ENCODE measurements at regions not wholly inside any gene's neighbourhood (a gene's known extent, or its start where the extent isn't known, plus 50 kb on each side); places are given as distances from the start of the nearest gene placed in this dataset.
A peak's percentile ranks its signal among the peaks of the same experiment; 100 is the strongest.
"Not testable (repeated sequence)": the region's sequence is repeated elsewhere in the genome, so short reads cannot be mapped to it uniquely, and the experiment has no call there.

GRCh38 chr20:40942006-40942405, 86.6 kb upstream of the TOP1 start:
- DNase-seq = no peak

GRCh38 chr20:40942775-40943174, 85.8 kb upstream of the TOP1 start:
- no peak for DNase-seq

- no peak for DNase-seq
Observed at GRCh38 chr20:40943591-40943990, 85.0 kb upstream of the TOP1 start.

- DNase-seq = no peak
Observed at GRCh38 chr20:40945189-40945588, 83.4 kb upstream of the TOP1 start.

GRCh38 chr20:40945754-40946450, 82.7 kb upstream of the TOP1 start:
- peak; percentile 2 for DNase-seq

- DNase-seq = no peak
Observed at GRCh38 chr20:40946451-40946850, 82.2 kb upstream of the TOP1 start.

- no peak for DNase-seq
Observed at GRCh38 chr20:40948465-40949267, 80.0 kb upstream of the TOP1 start.

- no peak for DNase-seq
Observed at GRCh38 chr20:40949346-40949745, 79.3 kb upstream of the TOP1 start.

- no peak for DNase-seq
Observed at GRCh38 chr20:40952136-40952535, 76.5 kb upstream of the TOP1 start.

GRCh38 chr20:40953416-40953815, 75.2 kb upstream of the TOP1 start:
- no peak for DNase-seq

GRCh38 chr20:40953856-40954255, 74.8 kb upstream of the TOP1 start:
- no peak for DNase-seq

- DNase-seq = no peak
Observed at GRCh38 chr20:40954521-40955165, 74.0 kb upstream of the TOP1 start.

- no peak for DNase-seq
Observed at GRCh38 chr20:40955326-40955725, 73.3 kb upstream of the TOP1 start.

GRCh38 chr20:40955826-40956225, 72.8 kb upstream of the TOP1 start:
- DNase-seq = not testable (repeated sequence)

GRCh38 chr20:40956542-40957264, 71.9 kb upstream of the TOP1 start:
- DNase-seq = no peak

- no peak for DNase-seq
Observed at GRCh38 chr20:40957265-40957760, 71.3 kb upstream of the TOP1 start.

- DNase-seq = no peak
Observed at GRCh38 chr20:40958598-40958997, 70.0 kb upstream of the TOP1 start.

GRCh38 chr20:40959325-40960092, 69.1 kb upstream of the TOP1 start:
- DNase-seq = no peak

GRCh38 chr20:40960101-40960500, 68.5 kb upstream of the TOP1 start:
- no peak for DNase-seq

- no peak for DNase-seq
Observed at GRCh38 chr20:40960521-40960956, 68.1 kb upstream of the TOP1 start.

GRCh38 chr20:40961176-40961575, 67.4 kb upstream of the TOP1 start:
- DNase-seq = no peak

Data from NCI-H187 treated with DMSO at 0.1 percent for 48 hours (cell line).